ENCODE measurements at regions not wholly inside any gene's neighbourhood (a gene's known extent, or its start where the extent isn't known, plus 50 kb on each side); places are given as distances from the start of the nearest gene placed in this dataset.

- Histone ChIP-seq H3K9ac (ENCODE audit: low read depth in 1 of 2, low read length in 2 of 2) (no peak overlapping the region), H3K4me1 (ENCODE audit: control insufficient read depth in 4 of 4, insufficient read depth in 4 of 4, low read length in 3 of 4) (peaks cover 2 to 26% (median 21%) of the 10 kb centered on the region in 4 donors), H3K27me3 (ENCODE audit: control insufficient read depth in 4 of 4, insufficient read depth in 4 of 4, low read length in 3 of 4) (no peaks in the 10 kb centered on the region), H3K4me3 (ENCODE audit: low read depth in 1 of 3, low read length in 3 of 3) (no peak overlapping the region), H3K27ac (ENCODE audit: low read depth in 1 of 2, low read length in 2 of 2) (no peak overlapping the region), H3K36me3 (ENCODE audit: control insufficient read depth in 4 of 4, insufficient read depth in 3 of 4, low read depth in 1 of 4, low read length in 3 of 4) (no peaks in the 10 kb centered on the region), H3K9me3 (ENCODE audit: control insufficient read depth in 4 of 4, low read length in 3 of 4) (no peaks in the 10 kb centered on the region)
- 29% methylated on average over 3 of the region's 3 CpGs for WGBS
- DNase-seq (ENCODE audit: low spot score) = no peak
- no peak for TF ChIP-seq MAX (IDR thresholded peaks at IDR 0.05)
- TF ChIP-seq SP1 (IDR thresholded peaks at IDR 0.05) = no peak
- TF ChIP-seq RXRA (IDR thresholded peaks at IDR 0.05) = peak; percentile 27 to 75
- TF ChIP-seq EGR1 (IDR thresholded peaks at IDR 0.05; ENCODE audit: low read depth in 2 of 2) = no peak
- TF ChIP-seq ZBTB33 (IDR thresholded peaks at IDR 0.05) = no peak
- TF ChIP-seq RAD21 (IDR thresholded peaks at IDR 0.05) = peak in 1 of 2 donors; percentile 12
Measured at GRCh38 chr5:164010900-164011299, 505.5 kb downstream of the MAT2B start.

- Histone ChIP-seq H3K9ac (ENCODE audit: low read depth in 1 of 2, low read length in 2 of 2) (no peak overlapping the region), H3K4me3 (ENCODE audit: low read depth in 1 of 3, low read length in 3 of 3) (no peak overlapping the region), H3K9me3 (ENCODE audit: control insufficient read depth in 4 of 4, low read length in 3 of 4) (no peaks in the 10 kb centered on the region), H3K27ac (ENCODE audit: low read depth in 1 of 2, low read length in 2 of 2) (no peak overlapping the region), H3K27me3 (ENCODE audit: control insufficient read depth in 4 of 4, insufficient read depth in 4 of 4, low read length in 3 of 4) (no peaks in the 10 kb centered on the region), H3K36me3 (ENCODE audit: control insufficient read depth in 4 of 4, insufficient read depth in 3 of 4, low read depth in 1 of 4, low read length in 3 of 4) (no peaks in the 10 kb centered on the region), H3K4me1 (ENCODE audit: control insufficient read depth in 4 of 4, insufficient read depth in 4 of 4, low read length in 3 of 4) (peaks cover 2 to 26% (median 21%) of the 10 kb centered on the region in 4 donors)
- TF ChIP-seq JUND (IDR thresholded peaks at IDR 0.05) = no peak
- TF ChIP-seq RXRA (IDR thresholded peaks at IDR 0.05) = no peak
- TF ChIP-seq MAX (IDR thresholded peaks at IDR 0.05) = no peak
- TF ChIP-seq HNF4A (conservative IDR thresholded peaks at IDR 0.05) = no peak
- TF ChIP-seq FOXA1 (IDR thresholded peaks at IDR 0.05) = no peak
- WGBS = 17% methylated on average over 4 of the region's 4 CpGs
- no peak for DNase-seq (ENCODE audit: low spot score)
Measured at GRCh38 chr5:164012371-164012770, 507.0 kb downstream of the MAT2B start.

GRCh38 chr5:164013077-164013670, 507.8 kb downstream of the MAT2B start:
- peaks cover 2 to 26% (median 21%) of the 10 kb centered on the region in 4 donors for H3K4me1 ChIP-seq (ENCODE audit: control insufficient read depth in 4 of 4, insufficient read depth in 4 of 4, low read length in 3 of 4)
- no peak overlapping the region for H3K9ac ChIP-seq (ENCODE audit: low read depth in 1 of 2, low read length in 2 of 2)
- H3K36me3 ChIP-seq (ENCODE audit: control insufficient read depth in 4 of 4, insufficient read depth in 3 of 4, low read depth in 1 of 4, low read length in 3 of 4) = no peaks in the 10 kb centered on the region
- TF ChIP-seq EGR1 (IDR thresholded peaks at IDR 0.05; ENCODE audit: low read depth in 2 of 2) = no peak
- peak; percentile 94 for TF ChIP-seq RAD21 (IDR thresholded peaks at IDR 0.05)
- no peak for TF ChIP-seq HNF4A (conservative IDR thresholded peaks at IDR 0.05)
- no peak for TF ChIP-seq HNF4G (IDR thresholded peaks at IDR 0.05)
- no peak for TF ChIP-seq YY1 (IDR thresholded peaks at IDR 0.05)
- TF ChIP-seq CTCF (IDR thresholded peaks at IDR 0.05; ENCODE audit: low read depth, low read length, missing input control) = peak; percentile 74
- TF ChIP-seq MAX (IDR thresholded peaks at IDR 0.05) = no peak
- TF ChIP-seq REST (IDR thresholded peaks at IDR 0.05) = no peak
- no peak overlapping the region for H3K27ac ChIP-seq (ENCODE audit: low read depth in 1 of 2, low read length in 2 of 2)
- no peaks in the 10 kb centered on the region for H3K9me3 ChIP-seq (ENCODE audit: control insufficient read depth in 4 of 4, low read length in 3 of 4)
- 53% methylated on average over 6 of the region's 6 CpGs for WGBS
- no peaks in the 10 kb centered on the region for H3K27me3 ChIP-seq (ENCODE audit: control insufficient read depth in 4 of 4, insufficient read depth in 4 of 4, low read length in 3 of 4)
- H3K4me3 ChIP-seq (ENCODE audit: low read depth in 1 of 3, low read length in 3 of 3) = no peak overlapping the region
- peak; percentile 55 for DNase-seq (ENCODE audit: low spot score)

All from liver (tissue), 8 donors.